ENCODE measurements at regions not wholly inside any gene's neighbourhood (a gene's known extent, or its start where the extent isn't known, plus 50 kb on each side); places are given as distances from the start of the nearest gene placed in this dataset.

DNA sequence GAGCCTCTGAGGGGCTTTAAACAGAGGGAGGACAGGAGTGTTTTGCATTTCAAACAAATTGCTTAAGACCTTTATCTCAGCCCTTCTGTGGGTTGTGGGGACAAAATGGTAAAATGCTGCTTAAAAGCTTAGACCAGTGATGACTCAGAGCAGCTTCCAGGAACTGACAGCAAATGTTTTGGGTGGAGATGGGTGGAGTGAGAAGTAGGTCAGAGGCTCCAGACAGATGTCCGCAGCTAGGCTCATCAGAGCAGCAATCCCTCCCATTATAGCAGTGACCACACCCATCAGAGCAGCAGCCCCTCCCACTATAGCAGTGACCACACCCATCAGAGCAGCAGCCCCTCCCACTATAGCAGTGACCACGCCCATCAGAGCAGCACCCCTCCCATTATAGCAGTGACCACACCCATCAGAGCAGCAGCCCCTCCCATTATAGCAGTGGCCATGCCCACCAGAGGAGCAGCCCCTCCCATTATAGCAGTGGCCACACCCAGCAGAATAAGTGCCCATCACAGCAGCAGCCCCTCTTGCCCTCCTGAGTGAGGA lies 532.2 kb downstream of the MATN1 start:
- peak; percentile 40 for DNase-seq

DNA sequence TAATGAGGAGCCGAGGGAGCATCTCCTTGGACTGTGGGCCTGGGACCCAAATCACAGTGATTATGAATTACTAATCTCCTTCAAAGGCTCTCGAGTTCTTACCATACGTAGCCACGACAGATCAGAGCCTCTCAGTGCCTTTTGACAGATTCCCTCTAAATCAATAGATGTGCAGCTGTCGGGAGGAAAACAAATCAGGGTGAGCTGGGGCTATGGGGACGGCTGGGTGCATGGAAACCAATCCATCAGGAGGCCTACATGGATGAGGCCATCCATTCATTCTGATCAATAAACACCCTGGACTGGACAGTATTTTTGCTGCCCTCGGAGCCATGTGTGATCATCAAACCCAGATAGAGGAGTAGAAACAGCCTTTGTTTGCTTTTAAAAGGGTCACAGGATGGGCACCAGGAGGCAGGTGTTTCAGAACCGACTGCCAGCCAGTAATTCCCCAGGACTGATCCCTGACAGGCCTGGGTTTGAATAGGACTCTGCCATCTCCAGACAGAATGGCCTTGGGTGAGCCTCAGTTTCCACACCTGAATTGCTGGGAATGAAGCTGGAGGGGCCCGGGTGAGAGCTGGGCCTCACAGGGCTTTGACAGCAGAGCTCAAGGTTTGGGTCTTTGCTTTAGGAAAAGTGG lies 532.8 kb downstream of the MATN1 start:
- DNase-seq = no peak

DNA sequence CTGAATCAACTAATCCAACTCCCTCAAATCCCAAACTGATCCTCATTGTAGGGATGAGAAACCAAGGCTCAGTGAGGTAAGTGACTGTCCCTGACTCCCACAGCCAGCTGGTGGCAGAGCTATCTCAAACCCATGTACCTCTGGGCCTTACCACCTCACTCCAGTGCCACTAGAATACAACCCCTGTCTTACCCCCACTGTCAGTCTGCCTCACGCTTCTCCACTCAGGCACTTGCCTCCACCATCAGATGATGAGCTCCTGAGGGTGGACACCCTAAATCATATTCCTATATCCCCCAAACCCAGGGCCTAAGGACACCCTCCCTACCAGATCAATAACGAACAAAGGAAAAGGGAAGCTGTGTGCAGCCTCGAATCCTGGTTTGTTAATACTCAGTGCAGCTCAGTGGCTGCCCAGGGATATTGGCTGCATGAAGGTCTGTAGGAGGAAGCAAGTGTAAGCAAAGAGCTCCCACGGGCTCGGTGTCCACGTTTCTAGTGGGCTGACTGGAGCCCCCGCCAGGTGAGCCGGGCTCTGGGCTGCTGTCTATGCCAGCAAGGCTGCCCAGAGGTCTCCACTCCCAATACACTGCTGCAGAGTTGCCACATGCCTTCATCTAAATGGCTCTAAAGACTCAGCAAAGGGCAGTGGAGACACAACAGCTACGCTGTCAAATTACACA lies 533.4 kb downstream of the MATN1 start:
- DNase-seq = no peak

DNA sequence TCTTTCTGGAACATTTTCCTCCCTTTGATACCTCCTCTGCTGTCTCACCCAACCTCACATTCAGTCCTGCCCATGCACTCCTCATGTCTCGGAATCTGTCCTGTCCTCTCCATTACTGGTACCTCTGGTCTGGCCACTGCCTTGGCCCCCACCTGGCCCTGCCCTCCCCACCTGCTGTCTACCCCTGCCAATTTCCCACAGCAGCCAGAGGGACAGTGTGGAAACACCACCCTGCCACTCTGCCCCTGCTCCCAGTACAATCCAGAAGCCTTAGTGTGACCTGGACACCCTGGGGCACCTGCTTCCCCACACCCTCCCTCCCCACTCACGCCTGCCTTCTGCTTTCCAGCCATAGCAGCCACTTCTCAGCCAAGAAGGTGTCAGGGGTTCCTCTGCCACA lies 534.4 kb downstream of the MATN1 start:
- no peak for DNase-seq

DNA sequence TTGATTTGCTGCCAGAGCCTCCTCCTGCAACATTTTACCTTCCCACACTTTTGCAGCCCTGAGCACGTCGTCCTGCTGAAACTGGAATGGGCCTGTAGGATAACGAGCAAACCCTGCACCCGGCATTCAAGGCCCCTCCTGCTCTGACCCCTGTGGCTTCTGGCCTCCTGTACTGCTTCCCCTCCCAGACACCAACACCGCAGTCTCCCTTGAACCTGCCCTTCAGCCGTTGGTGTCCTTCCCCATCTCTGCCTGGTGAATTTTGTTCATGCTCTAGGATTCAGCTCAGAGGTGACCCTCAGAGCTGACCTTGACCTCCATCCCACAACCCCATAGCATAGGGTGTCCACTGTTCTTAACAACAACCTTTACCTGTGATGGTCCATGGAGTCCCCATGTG lies 535.1 kb downstream of the MATN1 start:
- DNase-seq = no peak

DNA sequence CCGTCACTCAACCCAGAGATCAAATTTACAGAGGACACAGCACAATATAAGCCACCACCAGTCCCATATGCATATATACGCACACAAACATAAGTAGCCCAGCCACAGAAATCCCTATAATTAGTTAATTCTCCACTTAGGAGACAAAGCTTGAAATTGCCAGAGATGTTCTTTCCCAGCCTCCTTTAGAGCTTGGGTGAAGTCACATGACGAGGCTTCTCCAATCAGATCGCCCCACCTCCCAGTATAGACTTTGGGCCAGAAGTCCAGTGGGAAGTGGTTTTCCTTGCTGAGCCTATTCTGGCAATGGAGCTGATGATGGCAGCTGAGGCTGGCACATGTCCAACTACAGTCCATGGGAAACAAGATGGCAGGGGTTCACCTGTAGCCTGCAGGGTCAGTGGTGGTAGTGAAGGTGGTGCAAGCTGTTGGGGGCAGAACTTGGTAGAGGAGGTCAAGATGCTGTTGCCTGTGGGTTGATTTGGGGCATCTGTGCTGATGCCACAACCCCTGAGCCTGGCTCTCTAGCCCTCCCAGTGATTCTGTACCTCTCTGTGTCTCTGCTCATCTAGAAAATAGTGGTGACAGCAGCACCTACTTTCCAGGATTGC lies 535.9 kb downstream of the MATN1 start:
- no peak for DNase-seq

DNA sequence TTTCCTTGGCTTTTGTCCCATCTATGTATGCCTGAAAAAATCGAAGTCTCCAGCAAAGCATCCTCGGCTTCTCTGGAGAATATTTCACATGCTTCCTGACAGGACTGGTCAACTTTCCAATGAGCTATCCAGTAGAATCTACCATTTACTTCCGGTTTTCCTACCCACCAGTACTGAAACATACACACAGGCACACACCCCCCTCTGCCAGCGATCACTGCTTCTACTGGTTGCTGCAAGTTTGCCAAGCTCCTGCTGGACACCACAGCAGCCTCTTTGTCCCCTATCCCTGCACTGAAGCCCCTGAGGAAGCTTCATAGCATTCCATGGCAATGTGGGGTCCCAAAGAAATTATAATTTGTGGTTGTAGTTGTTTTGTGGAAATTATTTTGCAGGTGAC lies 536.8 kb downstream of the MATN1 start:
- DNase-seq = no peak

DNA sequence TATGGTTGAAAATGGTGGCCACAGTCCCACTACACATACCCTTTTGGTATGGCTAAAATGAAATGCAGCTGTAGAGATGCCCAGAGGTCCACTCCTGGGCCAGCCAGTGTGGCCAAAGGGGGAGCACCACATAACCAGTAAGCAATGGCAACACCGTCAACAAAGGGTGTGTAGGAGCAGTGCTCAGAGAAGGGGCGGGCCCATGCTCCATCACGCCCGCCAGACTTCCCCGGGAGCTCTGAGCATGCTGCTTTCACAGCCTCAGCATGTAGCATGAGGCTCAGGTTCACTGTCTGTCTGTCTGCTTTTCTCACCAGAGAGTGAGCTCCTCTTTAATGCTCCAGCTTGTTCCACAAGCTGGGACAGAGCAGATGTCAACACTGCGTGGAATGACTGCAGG lies 537.6 kb downstream of the MATN1 start:
- no peak for DNase-seq

DNA sequence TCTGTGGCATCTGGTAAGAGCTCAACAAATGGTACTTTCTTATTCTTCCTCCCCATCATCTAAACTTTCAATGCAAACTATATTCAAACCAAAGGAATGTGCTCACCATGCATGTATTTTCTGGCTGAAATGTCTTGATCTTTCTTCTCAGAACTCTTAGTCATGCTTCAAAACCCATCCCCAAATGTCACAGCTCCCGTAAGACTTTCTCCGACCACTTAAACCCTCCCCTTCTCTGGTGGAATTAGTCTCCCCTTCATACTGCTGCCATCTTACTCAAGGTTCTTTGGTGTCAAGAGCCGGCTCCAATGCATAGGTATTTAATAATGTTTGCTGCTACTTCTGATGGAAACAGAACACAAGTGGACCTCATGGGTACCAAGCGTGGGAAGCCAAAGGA lies 538.1 kb downstream of the MATN1 start:
- no peak for DNase-seq

DNA sequence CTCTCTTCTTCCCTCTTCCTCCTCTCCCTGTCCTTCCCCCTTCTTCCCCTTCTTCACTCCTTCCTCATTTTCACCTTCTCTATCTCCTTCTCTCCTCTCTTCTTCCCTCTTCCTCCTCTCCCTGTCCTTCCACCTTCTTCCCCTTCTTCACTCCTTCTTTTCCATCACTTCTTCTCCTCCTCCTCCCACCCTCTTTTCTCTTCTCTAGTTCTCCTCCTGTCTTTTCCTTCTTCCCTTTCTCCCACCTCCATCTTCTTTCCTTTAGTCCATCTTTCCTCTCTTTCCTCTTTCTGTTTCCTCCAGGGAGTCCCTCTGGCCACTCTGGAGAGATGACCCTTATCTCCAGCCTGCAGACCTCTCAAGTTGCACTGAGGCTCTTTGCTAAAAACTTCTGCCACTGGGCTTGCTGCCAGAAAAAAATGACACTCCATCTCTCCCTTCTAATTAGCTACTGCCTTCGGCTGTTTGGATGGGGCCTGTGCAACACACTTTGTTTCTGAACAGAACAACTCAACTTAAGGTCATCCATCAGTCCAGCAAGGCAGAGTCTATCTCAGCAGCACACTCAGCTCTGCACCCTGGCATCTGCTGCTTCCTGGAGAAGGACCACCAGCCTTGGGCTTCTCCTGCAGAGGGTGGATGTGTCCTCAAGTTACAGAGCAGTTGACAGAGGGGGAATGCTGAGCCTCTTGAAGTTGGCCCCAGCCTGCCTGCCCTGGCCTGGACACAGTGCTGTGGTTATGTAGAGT lies 538.8 kb downstream of the MATN1 start:
- DNase-seq = no peak

DNA sequence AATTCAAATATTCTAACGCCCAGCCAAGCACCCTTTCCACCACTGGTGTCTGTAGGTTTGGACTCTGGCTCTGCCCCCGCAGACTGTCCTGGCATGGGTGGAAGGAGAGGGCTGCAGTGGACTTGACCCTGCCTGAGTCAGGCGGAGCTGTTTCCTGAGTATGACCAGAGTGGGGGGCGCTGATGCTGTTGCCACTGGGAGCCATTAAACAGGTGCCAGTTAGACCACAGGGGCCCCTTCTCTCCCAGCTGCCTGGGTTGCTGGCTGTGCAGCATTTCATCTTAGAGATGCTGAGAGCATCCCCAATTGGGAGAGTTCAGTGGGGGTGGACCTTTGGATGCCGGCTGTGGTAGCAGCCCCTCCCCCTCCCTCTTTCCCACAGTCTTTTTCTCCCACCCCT lies 539.5 kb downstream of the MATN1 start:
- DNase-seq = no peak

DNA sequence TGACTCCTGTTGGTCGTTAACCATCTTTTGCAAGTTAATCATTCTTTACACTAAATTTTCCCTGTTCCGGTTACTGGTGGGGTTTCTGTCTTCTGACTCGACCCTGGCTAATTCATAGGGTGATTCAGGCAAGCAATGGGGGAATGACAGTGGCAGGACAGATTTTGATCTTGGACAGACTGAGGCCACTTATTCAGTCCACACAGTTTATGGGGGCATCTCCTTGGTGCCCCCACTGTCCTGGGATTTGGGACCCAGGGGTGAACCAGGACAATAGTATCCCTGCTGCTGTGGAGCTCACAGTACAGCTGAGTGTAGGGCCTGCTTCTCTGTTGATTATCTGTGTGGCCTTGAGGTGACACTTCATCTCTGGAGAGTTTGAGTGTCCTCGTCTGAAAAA lies 540.4 kb downstream of the MATN1 start:
- no peak for DNase-seq

DNA sequence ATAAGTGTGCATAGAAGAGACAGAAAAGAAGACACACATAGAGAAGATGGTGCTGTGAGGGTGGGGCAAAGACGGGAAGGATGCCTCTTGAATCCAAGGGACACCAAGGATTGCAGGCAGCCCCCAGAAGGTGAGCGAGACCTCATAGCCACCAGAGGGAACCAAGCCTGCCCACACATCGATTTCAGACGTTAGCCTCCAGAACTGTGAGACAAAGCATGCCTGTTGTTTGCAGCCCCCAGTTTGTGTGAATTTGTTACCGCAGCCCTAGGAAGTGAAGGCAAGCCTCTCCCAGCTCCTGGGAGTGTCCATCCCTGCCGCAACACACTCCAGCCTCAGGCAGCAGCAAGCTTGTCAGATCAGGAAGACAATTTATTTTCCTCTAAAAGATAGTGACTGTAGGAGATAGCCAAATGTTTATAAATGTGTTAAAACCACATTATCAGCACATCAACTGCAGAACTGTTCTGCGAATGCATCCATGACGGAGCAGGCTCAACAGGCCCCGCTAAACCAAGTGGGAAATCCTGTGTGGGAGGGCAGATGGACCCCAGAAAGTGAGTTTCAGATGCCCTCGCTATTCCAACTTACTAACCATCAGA lies 543.3 kb downstream of the MATN1 start:
- no peak for DNase-seq

DNA sequence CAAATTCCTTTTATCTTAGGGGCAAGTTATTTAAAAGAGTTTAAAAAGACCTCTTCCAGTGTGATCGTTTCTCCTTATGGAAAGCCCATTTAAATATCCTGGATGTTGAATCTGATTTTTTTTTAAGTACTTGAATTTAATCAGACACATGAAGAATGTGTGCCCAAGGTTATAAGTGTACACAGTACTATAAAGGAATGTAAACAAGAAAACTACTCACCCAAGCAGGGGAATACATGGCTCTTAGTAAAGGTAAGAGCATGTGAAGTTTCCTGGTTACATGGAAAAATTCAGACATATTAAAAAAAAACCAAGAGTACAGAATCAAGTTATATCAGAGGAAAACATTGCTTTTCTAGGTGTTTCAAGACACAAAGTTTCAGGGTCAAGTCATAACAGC lies 546.9 kb downstream of the MATN1 start:
- no peak for DNase-seq

DNA sequence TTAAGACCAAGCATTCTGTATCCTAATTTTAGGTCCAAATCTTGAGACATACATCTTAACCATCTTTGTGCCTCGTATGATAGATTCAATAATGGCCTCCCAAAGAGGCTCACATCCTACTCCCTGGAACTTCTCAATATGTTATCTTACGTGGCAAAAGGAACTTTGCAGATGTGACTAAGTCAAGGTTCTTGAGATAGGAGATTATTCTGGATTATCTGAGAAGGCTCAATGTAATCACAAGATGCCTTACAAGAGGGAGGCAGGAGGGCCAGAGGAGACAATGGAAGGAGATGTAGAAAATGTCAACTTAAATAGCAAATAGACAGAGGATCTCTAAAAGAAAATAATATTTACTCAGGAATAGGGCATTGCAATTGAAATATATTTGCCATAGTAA lies 548.9 kb downstream of the MATN1 start:
- DNase-seq = no peak

DNA sequence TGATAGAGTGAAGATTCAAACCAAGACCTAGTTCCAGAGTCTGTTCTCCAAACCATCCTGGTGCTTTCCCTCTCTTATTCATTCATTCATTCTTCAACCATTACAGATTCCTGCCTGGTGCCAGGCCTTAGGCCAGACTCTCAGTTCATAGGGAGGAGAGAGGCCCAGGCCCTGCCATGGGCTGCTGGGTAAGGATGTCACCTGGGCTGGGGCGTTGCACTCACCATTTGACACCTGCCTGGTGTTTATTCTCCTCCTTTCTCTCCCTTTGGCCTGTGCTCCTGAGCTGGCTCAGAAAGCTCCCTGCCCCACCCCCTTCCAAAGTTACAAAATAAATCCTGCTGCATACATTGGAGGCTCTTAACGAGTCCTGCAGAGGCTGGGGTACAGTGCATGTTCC lies 549.8 kb downstream of the MATN1 start:
- DNase-seq = no peak

DNA sequence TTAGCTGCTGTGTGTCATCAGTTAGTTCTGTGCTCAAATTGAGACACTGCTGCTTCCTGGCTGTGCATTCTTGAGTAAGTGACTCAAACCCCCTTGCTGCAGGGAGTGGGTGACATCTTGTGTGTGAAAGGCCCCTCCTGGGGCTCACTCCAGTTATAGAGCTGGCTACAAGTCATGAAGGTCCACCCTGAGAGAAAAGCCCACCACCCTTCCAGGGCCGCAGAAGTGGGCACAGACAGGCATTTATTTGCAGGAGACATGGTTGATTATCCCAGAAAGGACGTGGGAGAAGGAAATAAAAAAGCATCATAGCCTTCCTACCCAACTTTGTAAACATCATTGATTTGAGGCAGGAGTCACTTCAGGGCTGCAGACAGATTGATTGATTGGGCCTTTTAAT lies 550.6 kb downstream of the MATN1 start:
- DNase-seq = no peak

DNA sequence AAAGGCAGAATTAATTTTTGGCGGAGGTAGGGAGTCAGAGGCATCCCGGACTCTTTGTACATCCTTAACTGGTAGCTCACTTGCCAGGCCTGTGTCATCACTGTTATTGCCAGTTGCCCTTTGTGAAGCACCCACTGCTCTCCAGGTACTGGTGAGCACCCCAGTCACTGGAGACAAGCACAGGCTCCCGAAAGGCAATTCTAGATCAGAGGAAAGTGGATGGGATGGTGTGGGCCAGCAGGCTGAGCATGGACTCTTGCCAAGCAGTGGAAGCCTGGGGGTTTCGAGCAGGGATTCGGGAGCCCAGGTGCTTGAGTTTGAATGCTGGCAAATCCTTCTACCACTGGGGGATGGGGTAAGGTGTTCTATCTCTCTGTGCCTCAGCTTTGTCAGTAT lies 551.1 kb downstream of the MATN1 start:
- DNase-seq = no peak

DNA sequence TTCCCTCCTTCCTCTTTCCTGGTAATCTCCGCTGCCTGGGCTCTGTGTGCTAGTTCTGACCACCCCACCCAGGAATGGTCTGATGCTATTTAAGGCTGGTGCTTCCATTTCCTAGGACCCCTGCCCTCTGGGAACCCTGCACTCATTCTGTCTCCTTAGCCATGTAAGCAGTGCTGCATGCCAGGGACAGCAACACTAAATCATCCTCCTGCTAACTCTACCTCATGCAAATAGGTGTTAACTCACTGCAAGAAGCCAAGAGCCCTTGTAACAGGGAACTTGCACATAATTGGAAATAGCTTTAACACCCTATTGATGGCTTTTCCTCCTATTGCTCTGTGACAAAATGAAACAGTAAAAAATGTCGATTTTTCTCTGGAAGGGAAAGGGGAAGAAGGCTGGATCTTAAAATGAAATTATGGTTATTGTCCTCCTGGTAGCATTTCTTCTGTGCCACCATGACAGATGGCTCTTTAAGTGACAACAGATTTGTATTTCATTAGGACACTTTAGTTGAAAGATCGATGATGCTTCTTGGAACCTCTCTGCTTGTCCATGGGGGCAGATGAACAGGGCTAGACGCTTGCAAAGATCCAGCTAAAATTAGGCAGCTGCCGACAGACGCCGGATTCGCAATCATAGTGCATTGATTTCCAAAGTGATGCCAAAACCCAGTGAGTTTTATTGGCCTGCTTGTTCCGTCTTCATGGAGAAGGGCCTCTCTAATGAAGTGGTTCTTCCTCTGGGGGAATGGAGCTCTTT lies 551.7 kb downstream of the MATN1 start:
- no peak for DNase-seq

DNA sequence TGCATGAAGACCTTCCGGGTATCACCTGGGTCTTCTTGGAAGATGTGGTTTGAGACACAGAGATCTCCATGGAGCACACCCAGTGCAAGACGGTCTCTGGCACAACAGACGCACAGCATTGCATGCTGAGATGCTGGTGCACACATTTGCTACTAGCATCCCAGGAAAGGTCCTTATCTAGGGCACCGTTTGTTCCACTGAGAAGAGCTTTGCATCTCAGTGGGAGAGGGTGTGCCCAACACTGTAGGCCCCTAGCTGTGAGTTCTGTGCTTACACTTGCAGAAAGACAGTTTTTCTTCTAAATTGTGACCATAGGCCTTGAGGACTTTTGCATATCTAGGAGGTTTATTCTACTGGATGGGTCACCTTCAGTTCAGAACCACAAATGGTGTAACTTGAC lies 554.1 kb downstream of the MATN1 start:
- no peak for DNase-seq

DNA sequence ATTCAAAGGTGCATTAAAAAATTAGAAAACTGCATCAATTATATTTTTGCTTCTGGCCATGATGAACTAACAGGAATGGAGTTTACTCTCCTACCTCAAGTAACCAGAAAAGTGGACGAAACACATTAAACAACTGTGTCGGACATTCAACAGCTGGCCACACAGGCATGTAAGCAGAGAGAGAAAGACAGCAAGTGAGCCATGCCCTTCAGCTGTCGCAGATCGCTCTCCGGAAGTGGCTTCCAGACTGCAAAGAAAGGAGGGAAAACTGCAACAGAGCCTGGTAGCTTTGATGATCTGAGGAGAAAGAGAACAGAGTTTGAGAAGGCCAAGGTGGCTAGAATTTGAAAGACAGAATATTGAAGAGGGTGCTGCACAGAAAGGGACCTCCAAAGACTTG lies 557.2 kb downstream of the MATN1 start:
- no peak for DNase-seq

DNA sequence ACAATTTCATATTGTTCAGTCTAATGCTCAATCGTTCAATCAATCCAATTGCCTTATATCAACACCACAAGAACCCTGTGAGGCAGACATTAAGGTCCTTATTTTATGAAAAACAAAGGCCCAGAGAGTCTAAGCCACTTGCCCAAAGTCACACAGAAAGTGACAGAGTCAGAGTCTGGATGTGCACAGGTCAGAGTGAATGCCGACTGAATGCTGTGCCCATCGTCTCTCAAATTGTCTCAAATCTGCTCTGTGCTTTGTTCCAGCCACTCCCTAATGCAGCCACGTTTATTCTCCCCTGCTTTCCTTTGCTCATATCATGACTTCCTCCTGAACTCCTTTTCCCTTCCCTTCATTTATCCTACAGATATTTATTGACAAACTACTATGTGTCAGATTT lies 558.3 kb downstream of the MATN1 start:
- no peak for DNase-seq

DNA sequence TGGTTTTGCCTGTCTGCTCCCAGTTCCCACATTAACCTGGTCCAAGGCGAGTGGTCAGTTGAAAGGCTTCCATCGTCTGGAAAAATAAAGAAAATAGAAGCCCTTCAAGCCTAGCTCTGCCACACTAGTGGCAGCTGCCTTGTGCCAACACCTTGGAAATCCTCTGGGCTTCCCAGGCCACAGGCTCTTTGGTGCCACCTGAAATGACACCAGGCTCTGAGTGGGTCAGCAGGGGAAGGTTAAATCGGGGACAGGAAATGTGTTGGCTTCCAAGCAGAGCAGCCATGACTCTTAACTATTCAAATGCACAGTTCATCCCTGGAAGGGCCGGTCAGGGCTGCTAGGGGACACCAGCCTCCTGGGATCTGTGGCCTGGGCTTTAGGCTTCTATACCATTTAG lies 558.7 kb downstream of the MATN1 start:
- DNase-seq = no peak
